ENCODE measurements at regions not wholly inside any gene's neighbourhood (a gene's known extent, or its start where the extent isn't known, plus 50 kb on each side); places are given as distances from the start of the nearest gene placed in this dataset.
A peak's percentile ranks its signal among the peaks of the same experiment; 100 is the strongest.

DNA sequence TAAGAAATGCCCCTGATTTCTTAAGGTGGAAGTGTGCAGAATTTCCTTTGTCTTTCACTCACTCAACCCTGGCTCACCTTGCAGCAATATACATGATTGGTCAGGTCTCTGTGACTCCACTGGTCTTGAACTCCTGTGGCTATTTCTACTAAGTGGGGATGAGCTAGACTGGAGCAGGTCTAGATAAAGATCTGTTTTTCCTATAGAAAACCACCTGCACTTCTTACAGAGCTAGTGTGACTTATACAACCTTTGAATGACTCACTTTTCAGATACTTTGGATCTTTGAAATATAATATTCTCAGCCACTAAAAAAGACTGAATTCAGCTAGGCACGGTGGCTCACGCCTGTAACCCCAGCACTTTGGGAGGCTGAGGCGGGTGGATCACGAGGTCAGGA is 98.5 kb upstream of the KCTD1 start:
- Histone ChIP-seq H3K9me2 (ENCODE audit: insufficient read depth, low read length) (no peaks in the 10 kb centered on the region), H3K9ac (ENCODE audit: low read length) (no peak overlapping the region), H3F3A (ENCODE audit: insufficient read depth, low read length, poor library complexity, severe bottlenecking) (no peaks in the 10 kb centered on the region), H3K4me2 (ENCODE audit: low read length) (no peak overlapping the region), H3K4me3 (ENCODE audit: low read length) (no peak overlapping the region), H4K20me1 (ENCODE audit: insufficient read depth) (no peaks in the 10 kb centered on the region), H3K27me3 (ENCODE audit: insufficient read depth, low read depth, low read length) (no peaks in the 10 kb centered on the region), H3K36me3 (ENCODE audit: insufficient read depth, low read length) (no peaks in the 10 kb centered on the region), H3K27ac (ENCODE audit: low read length) (peak overlapping the region; percentile 36), H3K9me3 (ENCODE audit: low read length) (no peaks in the 10 kb centered on the region), H3K79me2 (replicated peaks; ENCODE audit: insufficient read depth, low read length) (no peaks in the 10 kb centered on the region), H2AFZ (ENCODE audit: low read depth, low read length) (no peak overlapping the region)
- TF ChIP-seq MXI1 (conservative IDR thresholded peaks at IDR 0.05; ENCODE audit: poor library complexity, severe bottlenecking) = no peak
- TF ChIP-seq RAD21 (conservative IDR thresholded peaks at IDR 0.05) = no peak
- no peak for TF ChIP-seq SMC3 (conservative IDR thresholded peaks at IDR 0.05; ENCODE audit: poor library complexity)
- TF ChIP-seq, protein P1, sequence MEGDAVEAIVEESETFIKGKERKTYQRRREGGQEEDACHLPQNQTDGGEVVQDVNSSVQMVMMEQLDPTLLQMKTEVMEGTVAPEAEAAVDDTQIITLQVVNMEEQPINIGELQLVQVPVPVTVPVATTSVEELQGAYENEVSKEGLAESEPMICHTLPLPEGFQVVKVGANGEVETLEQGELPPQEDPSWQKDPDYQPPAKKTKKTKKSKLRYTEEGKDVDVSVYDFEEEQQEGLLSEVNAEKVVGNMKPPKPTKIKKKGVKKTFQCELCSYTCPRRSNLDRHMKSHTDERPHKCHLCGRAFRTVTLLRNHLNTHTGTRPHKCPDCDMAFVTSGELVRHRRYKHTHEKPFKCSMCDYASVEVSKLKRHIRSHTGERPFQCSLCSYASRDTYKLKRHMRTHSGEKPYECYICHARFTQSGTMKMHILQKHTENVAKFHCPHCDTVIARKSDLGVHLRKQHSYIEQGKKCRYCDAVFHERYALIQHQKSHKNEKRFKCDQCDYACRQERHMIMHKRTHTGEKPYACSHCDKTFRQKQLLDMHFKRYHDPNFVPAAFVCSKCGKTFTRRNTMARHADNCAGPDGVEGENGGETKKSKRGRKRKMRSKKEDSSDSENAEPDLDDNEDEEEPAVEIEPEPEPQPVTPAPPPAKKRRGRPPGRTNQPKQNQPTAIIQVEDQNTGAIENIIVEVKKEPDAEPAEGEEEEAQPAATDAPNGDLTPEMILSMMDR (IDR thresholded peaks at IDR 0.05; ENCODE audit: poor library complexity, severe bottlenecking) = no peak
- no peak for TF ChIP-seq POLR2AphosphoS5 (IDR thresholded peaks at IDR 0.05)
- no peak for TF ChIP-seq TAF1 (IDR thresholded peaks at IDR 0.05; ENCODE audit: low read depth)
- TF ChIP-seq EZH2 (IDR thresholded peaks at IDR 0.05; ENCODE audit: borderline replicate concordance, insufficient read depth, low read length, poor library complexity, severe bottlenecking) = no peak

DNA sequence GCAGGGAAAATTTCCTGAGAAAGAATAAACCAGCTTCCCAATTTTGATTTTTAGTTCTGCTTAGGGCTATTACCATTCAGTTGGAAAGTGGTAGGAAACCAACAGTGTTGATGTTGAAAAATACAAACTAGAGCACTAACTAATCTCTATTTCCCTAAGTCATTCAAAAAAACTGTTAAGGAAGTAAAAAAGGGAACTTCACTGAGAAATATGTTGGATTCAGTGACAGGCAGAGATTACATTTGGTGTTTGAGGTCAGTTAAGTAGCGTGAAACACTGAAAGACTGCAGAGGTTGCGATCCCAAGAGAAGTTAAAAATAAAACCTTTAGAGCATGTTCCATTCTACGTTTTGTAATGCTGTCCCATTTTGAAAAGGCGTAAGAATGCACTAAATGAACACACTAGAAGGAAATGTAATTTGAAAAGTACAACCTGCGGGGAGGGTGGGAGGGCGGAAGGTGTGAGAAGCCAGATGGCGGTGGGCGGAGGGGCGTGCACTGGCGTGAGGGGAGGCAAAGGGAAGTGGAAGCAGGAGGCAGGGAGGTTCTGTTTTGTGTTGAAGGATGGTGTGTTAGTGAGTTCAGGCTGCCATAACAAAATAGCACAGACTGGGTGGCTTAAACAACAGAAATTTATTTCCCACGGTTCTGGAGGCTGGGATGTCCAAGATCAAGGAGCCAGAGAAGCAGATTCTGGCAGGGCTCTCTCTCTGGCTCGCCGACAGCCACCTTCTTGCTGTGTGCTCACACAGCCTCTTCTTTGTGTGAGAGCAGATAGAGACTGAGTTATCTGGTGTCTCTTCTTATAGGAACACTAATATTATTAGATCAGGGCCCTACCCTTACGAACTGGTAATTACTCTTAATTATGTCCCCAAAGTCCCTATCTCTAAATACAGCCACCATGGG is 94.3 kb upstream of the KCTD1 start:
- H3K9me3 ChIP-seq (ENCODE audit: low read length) = no peaks in the 10 kb centered on the region
- H3F3A ChIP-seq (ENCODE audit: insufficient read depth, low read length, poor library complexity, severe bottlenecking) = no peaks in the 10 kb centered on the region
- H3K79me2 ChIP-seq (replicated peaks; ENCODE audit: insufficient read depth, low read length) = no peaks in the 10 kb centered on the region
- no peaks in the 10 kb centered on the region for H3K9me2 ChIP-seq (ENCODE audit: insufficient read depth, low read length)
- no peak overlapping the region for H3K9ac ChIP-seq (ENCODE audit: low read length)
- H4K20me1 ChIP-seq (ENCODE audit: insufficient read depth) = no peaks in the 10 kb centered on the region
- no peaks in the 10 kb centered on the region for H3K36me3 ChIP-seq (ENCODE audit: insufficient read depth, low read length)
- no peak overlapping the region for H3K27ac ChIP-seq (ENCODE audit: low read length)
- no peak overlapping the region for H3K4me3 ChIP-seq (ENCODE audit: low read length)
- no peaks in the 10 kb centered on the region for H3K27me3 ChIP-seq (ENCODE audit: insufficient read depth, low read depth, low read length)
- TF ChIP-seq EP300 (conservative IDR thresholded peaks at IDR 0.05; ENCODE audit: poor library complexity, severe bottlenecking) = no peak
- TF ChIP-seq, protein P1 (IDR thresholded peaks at IDR 0.05; ENCODE audit: poor library complexity, severe bottlenecking) = no peak
- TF ChIP-seq EZH2 (IDR thresholded peaks at IDR 0.05; ENCODE audit: borderline replicate concordance, insufficient read depth, low read length, poor library complexity, severe bottlenecking) = no peak
- no peak for TF ChIP-seq SMC3 (conservative IDR thresholded peaks at IDR 0.05; ENCODE audit: poor library complexity)
- no peak overlapping the region for H2AFZ ChIP-seq (ENCODE audit: low read depth, low read length)
- no peak overlapping the region for H3K4me2 ChIP-seq (ENCODE audit: low read length)

DNA sequence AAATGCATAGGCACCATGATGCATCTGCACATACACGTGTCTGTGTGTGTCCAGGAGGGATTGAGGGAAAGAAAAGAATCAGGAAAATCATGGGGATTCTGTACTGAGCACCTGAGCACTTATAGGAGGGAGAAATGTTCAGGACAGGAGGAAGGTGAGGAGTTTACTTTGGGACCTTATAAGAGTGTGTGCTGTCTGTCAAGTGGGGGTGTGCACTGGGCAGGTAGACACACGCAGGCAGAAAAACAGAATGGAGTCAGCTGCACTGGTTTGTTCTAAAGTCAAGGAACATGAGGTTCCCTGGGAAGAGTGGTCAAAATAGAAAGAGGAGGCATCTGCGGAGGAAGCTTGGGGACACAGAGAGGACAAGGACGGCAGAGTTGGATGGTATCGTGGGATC is 92.2 kb upstream of the KCTD1 start:
- no peak overlapping the region for H3K4me3 ChIP-seq (ENCODE audit: low read length)
- no peaks in the 10 kb centered on the region for H3K36me3 ChIP-seq (ENCODE audit: insufficient read depth, low read length)
- no peak overlapping the region for H3K4me2 ChIP-seq (ENCODE audit: low read length)
- H3K9me3 ChIP-seq (ENCODE audit: low read length) = no peaks in the 10 kb centered on the region
- no peaks in the 10 kb centered on the region for H4K20me1 ChIP-seq (ENCODE audit: insufficient read depth)
- no peaks in the 10 kb centered on the region for H3F3A ChIP-seq (ENCODE audit: insufficient read depth, low read length, poor library complexity, severe bottlenecking)
- no peaks in the 10 kb centered on the region for H3K79me2 ChIP-seq (replicated peaks; ENCODE audit: insufficient read depth, low read length)
- no peaks in the 10 kb centered on the region for H3K9me2 ChIP-seq (ENCODE audit: insufficient read depth, low read length)
- no peaks in the 10 kb centered on the region for H3K27me3 ChIP-seq (ENCODE audit: insufficient read depth, low read depth, low read length)
- H2AFZ ChIP-seq (ENCODE audit: low read depth, low read length) = no peak overlapping the region
- H3K27ac ChIP-seq (ENCODE audit: low read length) = no peak overlapping the region
- no peak overlapping the region for H3K9ac ChIP-seq (ENCODE audit: low read length)
- no peak for TF ChIP-seq TAF1 (IDR thresholded peaks at IDR 0.05; ENCODE audit: low read depth)
- TF ChIP-seq, protein P2, sequence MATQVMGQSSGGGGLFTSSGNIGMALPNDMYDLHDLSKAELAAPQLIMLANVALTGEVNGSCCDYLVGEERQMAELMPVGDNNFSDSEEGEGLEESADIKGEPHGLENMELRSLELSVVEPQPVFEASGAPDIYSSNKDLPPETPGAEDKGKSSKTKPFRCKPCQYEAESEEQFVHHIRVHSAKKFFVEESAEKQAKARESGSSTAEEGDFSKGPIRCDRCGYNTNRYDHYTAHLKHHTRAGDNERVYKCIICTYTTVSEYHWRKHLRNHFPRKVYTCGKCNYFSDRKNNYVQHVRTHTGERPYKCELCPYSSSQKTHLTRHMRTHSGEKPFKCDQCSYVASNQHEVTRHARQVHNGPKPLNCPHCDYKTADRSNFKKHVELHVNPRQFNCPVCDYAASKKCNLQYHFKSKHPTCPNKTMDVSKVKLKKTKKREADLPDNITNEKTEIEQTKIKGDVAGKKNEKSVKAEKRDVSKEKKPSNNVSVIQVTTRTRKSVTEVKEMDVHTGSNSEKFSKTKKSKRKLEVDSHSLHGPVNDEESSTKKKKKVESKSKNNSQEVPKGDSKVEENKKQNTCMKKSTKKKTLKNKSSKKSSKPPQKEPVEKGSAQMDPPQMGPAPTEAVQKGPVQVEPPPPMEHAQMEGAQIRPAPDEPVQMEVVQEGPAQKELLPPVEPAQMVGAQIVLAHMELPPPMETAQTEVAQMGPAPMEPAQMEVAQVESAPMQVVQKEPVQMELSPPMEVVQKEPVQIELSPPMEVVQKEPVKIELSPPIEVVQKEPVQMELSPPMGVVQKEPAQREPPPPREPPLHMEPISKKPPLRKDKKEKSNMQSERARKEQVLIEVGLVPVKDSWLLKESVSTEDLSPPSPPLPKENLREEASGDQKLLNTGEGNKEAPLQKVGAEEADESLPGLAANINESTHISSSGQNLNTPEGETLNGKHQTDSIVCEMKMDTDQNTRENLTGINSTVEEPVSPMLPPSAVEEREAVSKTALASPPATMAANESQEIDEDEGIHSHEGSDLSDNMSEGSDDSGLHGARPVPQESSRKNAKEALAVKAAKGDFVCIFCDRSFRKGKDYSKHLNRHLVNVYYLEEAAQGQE (IDR thresholded peaks at IDR 0.05; ENCODE audit: borderline replicate concordance) = no peak
- TF ChIP-seq RAD21 (conservative IDR thresholded peaks at IDR 0.05) = no peak
- TF ChIP-seq EP300 (conservative IDR thresholded peaks at IDR 0.05; ENCODE audit: poor library complexity, severe bottlenecking) = no peak
- TF ChIP-seq EZH2 (IDR thresholded peaks at IDR 0.05; ENCODE audit: borderline replicate concordance, insufficient read depth, low read length, poor library complexity, severe bottlenecking) = no peak

Measured in neural cell (in vitro differentiated cells).